ENCODE measurements at regions not wholly inside any gene's neighbourhood (a gene's known extent, or its start where the extent isn't known, plus 50 kb on each side); places are given as distances from the start of the nearest gene placed in this dataset.

DNA sequence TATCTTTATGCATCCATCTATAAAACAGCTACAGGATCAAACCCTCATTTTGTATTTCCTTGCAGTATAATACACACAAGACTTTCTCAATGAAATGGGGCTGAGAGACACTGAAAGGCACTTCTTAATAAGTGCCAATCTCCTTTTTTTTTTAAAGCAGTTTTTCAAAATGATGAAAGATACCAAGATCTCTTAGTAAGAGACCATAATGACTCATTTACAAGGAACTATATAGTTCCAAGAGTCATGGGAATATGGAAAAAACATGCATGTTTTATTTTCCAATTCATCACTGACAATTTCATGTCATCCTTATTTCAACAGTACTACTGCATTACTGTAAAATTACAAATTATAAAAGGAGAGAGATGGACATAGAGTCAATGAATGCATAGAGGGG lies 973.7 kb downstream of the GATA3 start:
- no peak overlapping the region for H3K27ac ChIP-seq
- no peaks in the 10 kb centered on the region for H3K27me3 ChIP-seq
- H3K9me3 ChIP-seq: no peaks in the 10 kb centered on the region
- H3K4me1 ChIP-seq: no peaks in the 10 kb centered on the region
- TF ChIP-seq, protein P1, sequence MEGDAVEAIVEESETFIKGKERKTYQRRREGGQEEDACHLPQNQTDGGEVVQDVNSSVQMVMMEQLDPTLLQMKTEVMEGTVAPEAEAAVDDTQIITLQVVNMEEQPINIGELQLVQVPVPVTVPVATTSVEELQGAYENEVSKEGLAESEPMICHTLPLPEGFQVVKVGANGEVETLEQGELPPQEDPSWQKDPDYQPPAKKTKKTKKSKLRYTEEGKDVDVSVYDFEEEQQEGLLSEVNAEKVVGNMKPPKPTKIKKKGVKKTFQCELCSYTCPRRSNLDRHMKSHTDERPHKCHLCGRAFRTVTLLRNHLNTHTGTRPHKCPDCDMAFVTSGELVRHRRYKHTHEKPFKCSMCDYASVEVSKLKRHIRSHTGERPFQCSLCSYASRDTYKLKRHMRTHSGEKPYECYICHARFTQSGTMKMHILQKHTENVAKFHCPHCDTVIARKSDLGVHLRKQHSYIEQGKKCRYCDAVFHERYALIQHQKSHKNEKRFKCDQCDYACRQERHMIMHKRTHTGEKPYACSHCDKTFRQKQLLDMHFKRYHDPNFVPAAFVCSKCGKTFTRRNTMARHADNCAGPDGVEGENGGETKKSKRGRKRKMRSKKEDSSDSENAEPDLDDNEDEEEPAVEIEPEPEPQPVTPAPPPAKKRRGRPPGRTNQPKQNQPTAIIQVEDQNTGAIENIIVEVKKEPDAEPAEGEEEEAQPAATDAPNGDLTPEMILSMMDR (IDR thresholded peaks at IDR 0.05): no peak
- H3K36me3 ChIP-seq: no peaks in the 10 kb centered on the region
- no peak overlapping the region for H3K4me3 ChIP-seq
- DNase-seq: no peak
- intact Hi-C loops (cut with DNase I; ENCODE audit: low total_unique reads): no loop called here

DNA sequence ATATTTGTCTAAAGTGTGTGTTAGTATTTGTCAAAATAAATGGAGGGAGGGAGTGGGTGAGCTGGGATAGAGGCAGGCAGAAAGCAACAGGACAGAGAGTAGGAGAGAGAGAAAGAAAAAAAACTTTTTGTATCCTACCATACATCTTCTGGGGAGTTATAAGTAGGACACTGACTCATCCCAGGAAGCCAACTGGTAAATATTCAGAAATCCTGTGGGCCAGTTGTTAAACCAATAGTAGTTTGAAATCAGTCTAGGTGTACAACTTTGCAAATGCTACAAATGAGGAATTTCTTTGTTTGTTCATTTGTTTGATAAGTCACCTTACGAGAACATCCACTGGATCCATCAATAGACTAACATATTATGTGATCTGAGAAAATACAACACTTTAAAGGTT lies 980.9 kb downstream of the GATA3 start:
- H3K4me1 ChIP-seq: no peaks in the 10 kb centered on the region
- H3K36me3 ChIP-seq: no peaks in the 10 kb centered on the region
- no peak for DNase-seq
- no peak overlapping the region for H3K27ac ChIP-seq
- H3K27me3 ChIP-seq: no peaks in the 10 kb centered on the region
- intact Hi-C loops (cut with DNase I; ENCODE audit: low total_unique reads): no loop called here
- H3K9me3 ChIP-seq: no peaks in the 10 kb centered on the region
- H3K4me3 ChIP-seq: no peak overlapping the region
- TF ChIP-seq, protein P1 (IDR thresholded peaks at IDR 0.05): no peak

DNA sequence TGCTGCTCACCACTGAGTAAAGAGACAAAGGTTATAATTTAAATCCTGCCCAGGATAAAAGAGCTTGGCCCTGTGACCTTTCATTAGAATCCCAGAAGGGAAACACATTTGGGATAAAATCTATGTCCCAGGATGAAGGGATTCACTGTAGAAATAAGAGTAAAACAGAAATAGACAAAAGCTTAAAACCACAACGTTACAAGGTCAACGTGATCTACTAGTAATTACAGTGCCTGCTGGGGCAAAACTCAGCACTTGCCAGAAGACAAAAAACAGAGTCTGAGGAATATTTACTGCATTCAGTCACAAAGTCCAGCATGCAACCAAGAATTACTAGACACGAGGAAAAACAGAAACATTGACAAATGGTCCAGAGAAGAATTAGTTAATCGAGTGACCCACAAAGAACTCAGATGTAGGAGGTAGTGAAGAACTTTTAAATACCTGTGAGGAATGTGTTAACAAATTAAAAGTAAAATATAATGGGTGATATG lies 982.3 kb downstream of the GATA3 start:
- TF ChIP-seq, protein P1 (IDR thresholded peaks at IDR 0.05): no peak
- H3K9me3 ChIP-seq: no peaks in the 10 kb centered on the region
- no peak overlapping the region for H3K4me3 ChIP-seq
- H3K4me1 ChIP-seq: no peaks in the 10 kb centered on the region
- H3K36me3 ChIP-seq: no peaks in the 10 kb centered on the region
- no peaks in the 10 kb centered on the region for H3K27me3 ChIP-seq
- H3K27ac ChIP-seq: no peak overlapping the region
- intact Hi-C loops (cut with DNase I; ENCODE audit: low total_unique reads): no loop called here
- DNase-seq: no peak

DNA sequence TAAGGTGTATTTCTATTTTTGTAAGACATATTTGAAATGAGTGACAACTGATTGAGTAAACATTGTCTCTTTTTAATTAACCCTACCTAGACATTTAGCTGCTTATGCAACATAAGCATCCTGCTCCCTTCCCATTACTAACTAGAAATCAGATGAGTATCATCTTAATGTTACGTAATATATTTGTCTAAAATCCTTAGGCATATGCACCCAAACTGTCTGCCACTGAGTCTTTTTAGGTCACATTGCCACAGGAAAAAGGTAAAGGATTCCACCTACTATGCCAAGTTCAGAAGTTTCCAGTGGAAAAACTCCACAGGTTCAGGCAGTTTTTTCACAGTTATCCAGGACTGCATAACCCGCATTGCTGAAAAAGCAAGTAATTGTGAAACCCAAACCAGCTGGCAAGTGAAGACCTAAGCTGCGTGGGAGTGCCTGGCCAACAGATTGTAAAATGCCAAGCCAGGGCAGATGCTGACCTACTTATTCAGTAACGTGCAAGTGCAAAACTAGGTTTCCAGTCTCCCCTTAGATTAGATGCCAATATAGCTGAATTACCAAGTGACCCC lies 983.7 kb downstream of the GATA3 start:
- Histone ChIP-seq H3K9me3 (no peaks in the 10 kb centered on the region), H3K4me1 (no peaks in the 10 kb centered on the region), H3K4me3 (no peak overlapping the region), H3K27ac (no peak overlapping the region), H3K36me3 (no peaks in the 10 kb centered on the region), H3K27me3 (no peaks in the 10 kb centered on the region)
- TF ChIP-seq, protein P1 (IDR thresholded peaks at IDR 0.05): no peak
- intact Hi-C loops (cut with DNase I; ENCODE audit: low total_unique reads): no loop called here
- no peak for DNase-seq

DNA sequence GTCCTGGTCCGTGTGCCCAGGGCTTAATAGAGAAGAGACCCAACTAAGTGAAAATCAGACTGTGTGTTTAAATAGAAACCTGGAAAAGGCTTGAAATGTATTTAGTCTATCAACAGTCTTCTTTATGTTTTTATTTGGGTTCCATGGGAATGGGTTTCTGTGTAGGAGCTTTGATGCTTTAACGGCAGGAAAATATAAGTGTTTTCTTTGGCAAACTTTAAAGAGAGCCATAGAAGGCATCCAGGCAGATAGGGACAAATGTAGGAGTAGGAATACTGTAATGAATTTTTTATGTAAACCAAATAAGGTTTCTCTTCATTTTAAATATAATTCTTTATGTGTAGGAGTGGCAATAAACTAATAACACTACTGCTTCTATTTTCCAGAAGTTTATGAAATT lies 989.0 kb downstream of the GATA3 start:
- Histone ChIP-seq H3K36me3 (no peaks in the 10 kb centered on the region), H3K27ac (no peak overlapping the region), H3K4me1 (no peaks in the 10 kb centered on the region), H3K4me3 (no peak overlapping the region), H3K27me3 (no peaks in the 10 kb centered on the region), H3K9me3 (peaks cover 0 to 4% (median 0%) of the 10 kb centered on the region in 3 donors)
- TF ChIP-seq, protein P1 (IDR thresholded peaks at IDR 0.05): no peak
- intact Hi-C loops (cut with DNase I; ENCODE audit: low total_unique reads): no loop called here
- no peak for DNase-seq

DNA sequence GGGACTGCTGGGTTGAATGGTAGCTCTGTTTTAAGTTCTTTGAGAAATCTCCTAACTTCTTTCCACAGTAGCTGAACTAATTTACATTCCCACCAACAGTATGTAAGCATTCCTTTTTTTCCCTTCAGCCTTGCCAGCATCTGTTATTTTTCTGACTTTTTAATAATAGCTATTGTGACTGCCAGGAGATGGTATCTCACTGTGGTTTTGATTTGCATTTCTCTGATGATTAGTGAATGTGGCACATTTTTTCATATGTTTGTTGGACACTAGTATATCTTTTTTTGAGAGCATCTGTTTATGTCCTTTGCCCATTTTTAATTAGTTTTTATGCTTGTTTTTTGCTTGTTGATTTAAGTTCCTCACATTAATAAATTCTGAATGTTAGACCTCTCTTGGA lies 990.8 kb downstream of the GATA3 start:
- H3K27me3 ChIP-seq: no peaks in the 10 kb centered on the region
- TF ChIP-seq, protein P1 (IDR thresholded peaks at IDR 0.05): no peak
- H3K27ac ChIP-seq: no peak overlapping the region
- intact Hi-C loops (cut with DNase I; ENCODE audit: low total_unique reads): no loop called here
- no peaks in the 10 kb centered on the region for H3K36me3 ChIP-seq
- DNase-seq: no peak
- no peaks in the 10 kb centered on the region for H3K4me1 ChIP-seq
- H3K9me3 ChIP-seq: peaks cover 0 to 4% (median 0%) of the 10 kb centered on the region in 3 donors
- H3K4me3 ChIP-seq: no peak overlapping the region

Data from tibial artery (tissue), 4 donors.